ENCODE measurements at regions not wholly inside any gene's neighbourhood (a gene's known extent, or its start where the extent isn't known, plus 50 kb on each side); places are given as distances from the start of the nearest gene placed in this dataset.
"Not testable (repeated sequence)": the region's sequence is repeated elsewhere in the genome, so short reads cannot be mapped to it uniquely, and the experiment has no call there.

- intact Hi-C loops (cut with DNase I) = no loop called here
- no peak for DNase-seq
Observed at GRCh38 chr18:78237864-78238263, 741.8 kb upstream of the SALL3 start.

DNA sequence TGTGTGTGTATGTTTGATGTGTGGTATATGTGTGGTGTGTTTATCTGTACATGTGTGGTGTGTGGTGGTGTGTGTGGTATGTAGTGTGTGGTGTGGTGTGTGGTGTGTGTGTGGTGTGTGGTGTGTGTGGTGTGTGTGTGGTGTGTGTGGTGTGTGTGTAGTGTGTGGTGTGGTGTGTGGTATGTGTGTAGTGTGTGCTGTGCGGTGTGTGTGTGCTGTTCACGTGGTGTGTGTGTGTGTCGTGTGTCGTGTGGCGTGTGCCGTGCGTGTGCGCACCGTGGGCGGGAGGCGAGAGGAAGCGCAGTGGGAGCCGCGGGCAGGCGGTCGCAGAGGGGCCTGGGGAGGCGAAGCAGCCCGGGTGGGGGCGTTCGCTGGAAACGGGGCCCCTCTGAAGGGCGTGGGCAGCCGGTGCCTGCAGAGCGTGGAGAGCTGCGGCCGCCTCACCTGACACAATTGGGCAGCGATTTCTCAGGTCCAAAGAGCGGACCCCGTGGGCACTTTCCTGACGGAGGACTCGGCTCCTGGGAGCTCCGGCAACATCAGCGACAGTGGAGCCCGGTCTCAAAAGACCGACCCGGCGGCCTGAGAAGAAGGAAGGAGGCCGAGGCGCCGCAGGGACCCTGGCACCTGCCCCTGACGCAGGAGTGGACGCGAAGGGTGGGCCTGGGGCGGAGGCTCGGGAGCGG, 741.1 kb upstream of the SALL3 start:
- intact Hi-C loops (cut with DNase I) = no loop called here
- no peak for DNase-seq

DNA sequence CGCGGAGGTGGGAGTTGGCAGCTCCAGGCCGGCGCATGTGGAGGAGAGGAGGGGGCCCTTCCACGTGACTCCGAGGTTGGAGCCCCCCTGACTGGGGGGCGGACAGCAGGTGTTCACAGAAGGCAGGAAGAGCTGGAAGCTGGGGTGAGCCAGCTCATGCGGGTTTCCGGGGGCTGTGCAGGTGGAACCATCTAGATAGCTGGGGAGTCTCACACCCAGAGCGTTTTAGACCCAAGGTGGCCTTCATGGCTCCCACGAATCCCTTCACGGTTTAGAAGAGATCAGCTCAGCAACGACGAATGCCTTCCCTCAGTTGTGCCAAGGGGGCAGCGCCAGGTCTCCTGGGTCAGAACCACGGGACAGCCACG, 740.5 kb upstream of the SALL3 start:
- intact Hi-C loops (cut with DNase I) = no loop called here
- no peak for DNase-seq

DNA sequence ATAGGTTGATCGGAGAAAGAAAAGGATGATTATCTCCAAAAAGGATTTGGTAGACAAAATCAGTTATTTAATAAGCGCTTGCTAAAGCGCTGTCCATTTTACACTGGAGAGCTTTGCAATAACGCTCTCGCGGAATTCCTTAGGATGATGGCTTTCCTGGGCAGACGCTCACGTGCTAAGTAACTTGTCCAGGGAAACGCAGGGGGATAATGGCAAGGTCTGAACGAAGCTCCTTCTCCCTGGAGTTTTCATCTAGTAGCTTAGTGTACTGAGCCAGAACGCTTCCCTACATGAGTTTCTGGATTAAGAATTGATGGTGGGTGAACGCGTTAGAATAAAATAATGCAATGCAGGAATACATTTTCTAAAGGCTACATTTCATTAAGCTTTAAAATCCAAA, 739.5 kb upstream of the SALL3 start:
- DNase-seq = no peak
- intact Hi-C loops (cut with DNase I) = no loop called here

DNA sequence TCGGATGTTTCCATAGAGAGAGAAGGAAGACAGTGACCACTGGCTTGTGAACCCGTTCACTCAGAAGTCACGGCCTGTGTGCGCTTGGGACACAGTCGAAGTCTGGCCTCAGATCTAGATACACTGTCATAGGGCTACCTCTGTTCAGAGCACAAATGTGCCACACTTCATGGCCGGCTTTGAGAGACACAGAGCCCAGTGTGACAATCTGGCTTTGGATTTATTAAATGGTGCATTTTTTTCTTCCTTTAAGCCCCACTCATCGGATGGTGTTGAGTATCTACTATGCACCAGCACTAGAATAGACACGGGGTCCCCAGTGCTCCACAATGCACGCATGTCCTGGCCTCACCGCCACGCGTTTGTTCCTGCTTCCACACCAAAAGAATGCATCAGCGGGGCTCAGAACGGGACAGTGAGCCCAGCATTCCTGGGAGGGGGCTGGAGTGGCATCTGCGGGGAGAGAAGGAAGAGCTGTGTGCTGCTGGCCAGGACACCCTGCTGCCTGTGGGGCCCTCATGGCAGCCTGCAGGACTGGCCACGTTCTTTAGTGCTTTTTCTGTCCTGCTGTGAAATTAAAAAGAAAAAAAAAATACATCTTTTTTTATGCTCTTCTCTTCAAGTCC, 738.9 kb upstream of the SALL3 start:
- peak in 1 of 42 donors; percentile 43 for DNase-seq
- intact Hi-C loops (cut with DNase I) = no loop called here

DNA sequence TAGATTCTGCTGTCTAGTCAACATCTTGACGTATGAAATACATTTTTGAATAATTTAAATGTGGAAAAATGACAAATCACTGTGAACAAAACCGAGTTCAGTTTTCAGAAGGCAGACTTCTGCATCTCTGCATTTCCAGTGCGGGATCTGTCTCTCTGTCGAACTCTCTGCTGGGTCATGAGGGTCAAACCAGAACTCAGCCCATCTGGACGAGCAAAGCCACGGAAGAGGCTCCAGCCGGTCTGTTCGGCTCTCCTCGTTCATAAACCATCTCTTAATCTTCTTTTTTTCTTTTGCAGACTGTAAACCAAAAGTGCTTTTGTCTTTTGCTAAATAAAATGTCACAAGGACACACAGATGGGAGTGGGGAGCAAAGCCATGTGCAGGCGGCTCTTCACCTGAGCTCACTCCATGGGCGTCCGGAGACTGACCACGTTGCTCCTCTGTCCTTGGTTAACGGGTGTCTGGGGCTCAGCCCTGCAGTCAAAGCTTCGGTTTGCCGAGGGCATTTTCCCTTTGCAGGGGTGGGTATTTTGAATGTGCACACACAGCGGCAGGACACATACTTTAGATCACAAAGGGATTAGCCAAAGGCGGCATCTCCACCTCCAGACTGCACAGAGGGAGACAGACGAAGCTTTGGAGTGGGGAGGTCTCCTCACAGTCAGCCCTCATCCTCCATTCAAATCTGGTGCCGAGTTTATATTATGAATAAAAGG, 737.9 kb upstream of the SALL3 start:
- DNase-seq = peak in 1 of 42 donors; percentile 42
- intact Hi-C loops (cut with DNase I) = no loop called here

DNA sequence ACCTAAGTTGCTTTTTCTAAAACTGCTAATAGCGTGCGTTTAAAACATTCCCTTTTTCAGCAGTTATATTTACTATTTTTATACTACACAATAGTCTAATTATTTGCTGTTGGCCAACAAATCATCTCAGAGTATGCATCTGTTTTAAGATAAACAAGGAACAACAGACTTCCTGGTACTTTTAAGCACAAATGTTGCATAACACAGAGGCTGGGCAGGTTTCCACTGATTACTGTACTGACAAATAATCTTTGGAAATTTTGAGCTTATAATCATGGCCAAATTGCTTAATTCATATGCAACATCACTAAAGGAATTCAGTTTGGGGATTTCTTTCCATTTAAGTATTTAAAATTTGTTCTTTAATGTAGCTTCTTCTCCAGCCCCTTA, 737.4 kb upstream of the SALL3 start:
- intact Hi-C loops (cut with DNase I) = no loop called here
- DNase-seq = peak in 1 of 42 donors; percentile 41

DNA sequence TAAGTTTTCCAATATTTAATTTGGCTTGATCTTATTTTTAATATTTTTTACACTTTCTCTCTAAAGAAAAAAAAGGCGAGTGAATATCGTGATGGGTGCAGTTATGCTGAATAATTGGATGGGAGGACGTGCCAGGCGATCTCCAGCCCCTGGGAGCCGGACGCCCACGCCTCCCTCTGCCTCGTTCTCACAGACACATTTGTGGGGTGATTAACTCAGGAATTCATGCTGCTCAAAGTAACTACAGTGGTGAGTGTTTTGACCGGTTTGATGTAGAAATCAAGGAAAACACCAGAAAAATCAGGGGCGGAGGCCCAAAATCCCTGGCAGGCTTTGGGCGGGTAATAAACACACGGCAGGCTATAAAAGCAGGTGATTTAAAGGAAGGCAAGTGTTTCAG, 736.8 kb upstream of the SALL3 start:
- peak in 1 of 42 donors; percentile 39 for DNase-seq
- intact Hi-C loops (cut with DNase I) = no loop called here

DNA sequence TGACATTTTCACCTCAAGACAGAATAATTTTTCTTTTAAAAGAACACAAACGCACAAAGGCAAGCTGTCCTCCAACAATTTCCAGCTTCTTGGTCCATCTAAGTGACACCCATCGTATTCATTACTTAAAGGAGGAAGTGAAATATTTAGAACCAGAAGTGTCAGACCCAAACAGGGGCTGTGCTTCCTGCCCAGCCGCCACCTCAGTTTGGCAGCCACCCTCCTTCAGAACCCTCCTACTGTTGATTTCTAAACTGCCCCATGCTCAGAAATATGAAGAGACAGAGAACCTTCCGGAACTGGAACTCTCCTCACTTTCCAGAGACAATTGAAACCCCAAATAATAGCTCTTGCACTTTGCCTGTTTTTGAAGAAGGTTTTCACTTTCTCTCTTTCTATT, 734.8 kb upstream of the SALL3 start:
- DNase-seq = peak in 2 of 42 donors; percentile 13 to 16
- intact Hi-C loops (cut with DNase I) = no loop called here

- intact Hi-C loops (cut with DNase I) = no loop called here
- DNase-seq = peak in 7 of 42 donors; percentile 15 to 45 (median 28)
Observed at GRCh38 chr18:78245451-78245850, 734.2 kb upstream of the SALL3 start.

GRCh38 chr18:78246050-78246449, 733.6 kb upstream of the SALL3 start:
- DNase-seq = peak in 4 of 42 donors; percentile 10 to 58 (median 42)
- intact Hi-C loops (cut with DNase I) = no loop called here

- intact Hi-C loops (cut with DNase I) = no loop called here
- no peak for DNase-seq
Observed at GRCh38 chr18:78246588-78246987, 733.0 kb upstream of the SALL3 start.

DNA sequence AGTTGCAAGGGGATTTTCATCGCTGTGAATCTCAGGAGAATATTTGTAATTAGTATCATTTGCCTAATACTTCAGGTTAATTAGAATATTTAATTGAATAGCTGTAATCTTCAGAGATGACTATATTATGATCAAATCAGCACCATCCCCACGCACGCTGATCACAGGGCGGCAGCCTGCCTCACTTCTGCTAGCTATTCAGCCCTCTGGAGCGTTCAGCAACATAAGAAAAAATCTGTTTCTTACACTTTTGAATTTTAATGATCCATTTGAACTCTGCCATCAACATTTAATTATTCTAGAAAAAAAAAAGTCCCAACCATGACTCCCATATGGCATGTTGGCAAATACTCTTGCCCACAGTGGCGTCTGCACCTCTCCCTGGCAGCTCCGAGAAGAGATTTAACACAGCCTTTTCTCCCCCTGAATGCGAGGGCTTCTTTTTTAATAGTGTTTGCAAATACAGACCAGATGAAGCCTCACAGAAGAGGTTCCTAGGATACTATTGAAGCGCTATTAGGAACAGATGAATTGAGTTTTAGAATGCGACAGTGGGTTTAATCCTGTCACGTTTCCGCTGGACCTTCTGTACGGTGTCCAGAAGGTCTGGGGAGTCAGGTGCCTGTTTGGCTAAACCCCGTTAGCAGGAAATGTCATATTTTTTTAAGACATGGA, 731.9 kb upstream of the SALL3 start:
- DNase-seq = no peak
- intact Hi-C loops (cut with DNase I) = no loop called here

DNA sequence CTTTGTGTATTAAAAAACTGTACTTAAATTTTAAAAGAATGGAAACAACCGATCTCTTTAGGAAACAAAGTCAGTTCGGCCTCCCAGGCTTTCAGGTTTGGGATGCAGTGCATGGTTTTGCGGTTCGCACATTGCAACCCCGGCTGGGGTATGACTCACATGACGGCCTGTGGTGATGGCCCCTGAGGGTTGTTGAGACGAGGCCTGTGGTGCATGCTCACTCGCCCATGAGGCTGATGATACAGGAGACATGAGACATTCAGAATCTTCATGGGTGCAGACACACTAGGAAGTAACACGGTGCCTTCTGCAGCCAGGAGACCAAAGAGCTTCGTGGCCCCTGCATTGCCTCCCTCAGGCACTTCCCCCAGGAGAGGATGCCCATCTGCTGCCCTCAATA, 724.6 kb upstream of the SALL3 start:
- DNase-seq = no peak
- intact Hi-C loops (cut with DNase I) = no loop called here

- intact Hi-C loops (cut with DNase I) = no loop called here
- no peak for DNase-seq
Observed at GRCh38 chr18:78268226-78268988, 711.2 kb upstream of the SALL3 start.

DNA sequence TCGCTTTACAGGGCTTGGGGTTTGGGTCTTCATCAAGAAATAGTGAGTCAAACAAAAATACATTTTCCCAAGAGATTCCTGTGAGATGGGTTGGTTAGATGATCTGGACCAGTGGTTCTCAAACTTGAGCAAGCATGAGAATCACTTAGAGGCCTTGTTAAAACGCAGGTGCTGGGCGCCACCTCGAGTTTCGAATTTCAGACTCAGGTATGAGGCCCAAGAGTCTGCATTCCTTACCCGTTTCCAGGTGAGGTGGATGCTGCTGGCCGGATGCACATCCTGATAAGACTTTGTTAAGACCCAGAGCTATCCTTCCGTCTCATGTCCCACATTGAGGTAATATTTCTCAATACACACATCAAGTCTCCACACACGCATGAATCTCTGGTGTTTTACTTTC, 707.8 kb upstream of the SALL3 start:
- DNase-seq = no peak
- intact Hi-C loops (cut with DNase I) = no loop called here

GRCh38 chr18:78273876-78274275, 705.7 kb upstream of the SALL3 start:
- intact Hi-C loops (cut with DNase I) = no loop called here
- no peak for DNase-seq

GRCh38 chr18:78283425-78283824, 696.2 kb upstream of the SALL3 start:
- intact Hi-C loops (cut with DNase I); DNase-seq: not testable (repeated sequence)

GRCh38 chr18:78292618-78293380, 686.8 kb upstream of the SALL3 start:
- no peak for DNase-seq
- intact Hi-C loops (cut with DNase I) = no loop called here

Measured in head of caudate nucleus (tissue), 42 donors.